ENCODE measurements at regions not wholly inside any gene's neighbourhood (a gene's known extent, or its start where the extent isn't known, plus 50 kb on each side); places are given as distances from the start of the nearest gene placed in this dataset.

- no peak for DNase-seq
- TF ChIP-seq CTCF (IDR thresholded peaks at IDR 0.05) (no peak), POLR2A (IDR thresholded peaks at IDR 0.05) (no peak)
- no peak overlapping the region for H3K27ac ChIP-seq
- H3K4me1 ChIP-seq: no peaks in the 10 kb centered on the region
- intact Hi-C loops (cut with DNase I): no loop called here
- H3K9me3 ChIP-seq: no peaks in the 10 kb centered on the region
- no peak overlapping the region for H3K4me3 ChIP-seq (replicated peaks in 1 of 3)
- WGBS, 2 donors: 69 to 91% methylated on average over 2 of the region's 2 CpGs
- no peaks in the 10 kb centered on the region for H3K36me3 ChIP-seq
- H3K27me3 ChIP-seq: no peaks in the 10 kb centered on the region
Observed at GRCh38 chr6:23390221-23390620, 735.8 kb upstream of the NRSN1 start.

GRCh38 chr6:23394681-23395080 is 731.3 kb upstream of the NRSN1 start:
- DNase-seq: no peak
- no peaks in the 10 kb centered on the region for H3K27me3 ChIP-seq
- no peak overlapping the region for H3K4me3 ChIP-seq (replicated peaks in 1 of 3)
- TF ChIP-seq POLR2A (IDR thresholded peaks at IDR 0.05) (no peak), CTCF (IDR thresholded peaks at IDR 0.05) (no peak)
- H3K27ac ChIP-seq: no peak overlapping the region
- 46 to 60% methylated on average over 2 of the region's 2 CpGs for WGBS, 2 donors
- intact Hi-C loops (cut with DNase I): no loop called here
- no peaks in the 10 kb centered on the region for H3K4me1 ChIP-seq
- H3K36me3 ChIP-seq: no peaks in the 10 kb centered on the region
- no peaks in the 10 kb centered on the region for H3K9me3 ChIP-seq

- DNase-seq: no peak
- no peaks in the 10 kb centered on the region for H3K9me3 ChIP-seq
- no peaks in the 10 kb centered on the region for H3K36me3 ChIP-seq
- intact Hi-C loops (cut with DNase I): no loop called here
- no peak overlapping the region for H3K4me3 ChIP-seq (replicated peaks in 1 of 3)
- H3K4me1 ChIP-seq: no peaks in the 10 kb centered on the region
- no peak overlapping the region for H3K27ac ChIP-seq
- WGBS, 2 donors: 88 to 90% methylated on average over 2 of the region's 2 CpGs
- no peak for TF ChIP-seq POLR2A (IDR thresholded peaks at IDR 0.05)
- no peak for TF ChIP-seq CTCF (IDR thresholded peaks at IDR 0.05)
- H3K27me3 ChIP-seq: no peaks in the 10 kb centered on the region
Observed at GRCh38 chr6:23395381-23395780, 730.6 kb upstream of the NRSN1 start.

- Histone ChIP-seq H3K36me3 (no peaks in the 10 kb centered on the region), H3K9me3 (no peaks in the 10 kb centered on the region), H3K27me3 (no peaks in the 10 kb centered on the region), H3K4me1 (no peaks in the 10 kb centered on the region), H3K27ac (no peak overlapping the region), H3K4me3 (replicated peaks in 1 of 3) (no peak overlapping the region)
- WGBS, 2 donors: 84 to 88% methylated on average over 3 of the region's 3 CpGs
- no peak for TF ChIP-seq POLR2A (IDR thresholded peaks at IDR 0.05)
- TF ChIP-seq CTCF (IDR thresholded peaks at IDR 0.05): no peak
- no peak for DNase-seq
- intact Hi-C loops (cut with DNase I): no loop called here
Observed at GRCh38 chr6:23396949-23397348, 729.1 kb upstream of the NRSN1 start.

- no peak for DNase-seq
- TF ChIP-seq CTCF (IDR thresholded peaks at IDR 0.05) (no peak), POLR2A (IDR thresholded peaks at IDR 0.05) (no peak)
- intact Hi-C loops (cut with DNase I): no loop called here
- 82 to 90% methylated on average over 5 of the region's 5 CpGs for WGBS, 2 donors
- H3K36me3 ChIP-seq: no peaks in the 10 kb centered on the region
- no peaks in the 10 kb centered on the region for H3K27me3 ChIP-seq
- no peaks in the 10 kb centered on the region for H3K4me1 ChIP-seq
- no peak overlapping the region for H3K4me3 ChIP-seq (replicated peaks in 1 of 3)
- H3K9me3 ChIP-seq: no peaks in the 10 kb centered on the region
- H3K27ac ChIP-seq: no peak overlapping the region
Observed at GRCh38 chr6:23403460-23403859, 722.6 kb upstream of the NRSN1 start.

Data from thyroid gland (tissue), 4 donors.